Neural cell (in vitro differentiated cells): ENCODE measurements at regions not wholly inside any gene's neighbourhood (a gene's known extent, or its start where the extent isn't known, plus 50 kb on each side); places are given as distances from the start of the nearest gene placed in this dataset.

Source experiments
- CTCF ChIP-seq: fragments of 450-650 bp; IDR thresholded peaks from 2 replicates; pipeline ENCODE4 v1.5.1; 2014; ENCODE audit warnings: antibody characterized with exemption, mild to moderate bottlenecking, moderate library complexity; ENCODE audit not compliant: poor library complexity, severe bottlenecking
- EP300 ChIP-seq: fragments of 450-650 bp; conservative IDR thresholded peaks from 2 replicates; pipeline ENCODE4 v1.6.1; 2014; ENCODE audit warnings: antibody characterized with exemption, mild to moderate bottlenecking, moderate library complexity; ENCODE audit not compliant: poor library complexity, severe bottlenecking
- EZH2 ChIP-seq: fragments of 200-600, 300-800 bp; shearing (Covaris generic), sonication (generic); IDR thresholded peaks from 2 replicates; pipeline ENCODE4 v1.6.1; 2014; ENCODE audit warnings: antibody characterized with exemption, low read length, borderline replicate concordance, mild to moderate bottlenecking; ENCODE audit not compliant: insufficient read depth, poor library complexity, severe bottlenecking
- POLR2AphosphoS5 ChIP-seq: IDR thresholded peaks from 2 replicates; pipeline ENCODE4 v1.6.1; 2012
- RAD21 ChIP-seq: fragments of 450-650 bp; conservative IDR thresholded peaks from 2 replicates; pipeline ENCODE4 v1.6.1; 2014; ENCODE audit warnings: antibody characterized with exemption, mild to moderate bottlenecking, moderate library complexity
- REST ChIP-seq: IDR thresholded peaks from 2 replicates; pipeline ENCODE4 v1.6.1; 2012; ENCODE audit warnings: borderline replicate concordance
- TAF1 ChIP-seq: IDR thresholded peaks from 2 replicates; pipeline ENCODE4 v1.6.1; 2012; ENCODE audit warnings: low read depth

- no peak for TF ChIP-seq TAF1
- TF ChIP-seq CTCF: no peak
- no peak for TF ChIP-seq EP300
- TF ChIP-seq POLR2AphosphoS5: no peak
- TF ChIP-seq RAD21: no peak
- no peak for TF ChIP-seq EZH2
- TF ChIP-seq REST: no peak
Observed at GRCh38 chr2:128988967-128989366, 670.3 kb upstream of the HS6ST1 start.
